ENCODE measurements at regions not wholly inside any gene's neighbourhood (a gene's known extent, or its start where the extent isn't known, plus 50 kb on each side); places are given as distances from the start of the nearest gene placed in this dataset.
A peak's percentile ranks its signal among the peaks of the same experiment; 100 is the strongest.
"Not testable (repeated sequence)": the region's sequence is repeated elsewhere in the genome, so short reads cannot be mapped to it uniquely, and the experiment has no call there.

DNA sequence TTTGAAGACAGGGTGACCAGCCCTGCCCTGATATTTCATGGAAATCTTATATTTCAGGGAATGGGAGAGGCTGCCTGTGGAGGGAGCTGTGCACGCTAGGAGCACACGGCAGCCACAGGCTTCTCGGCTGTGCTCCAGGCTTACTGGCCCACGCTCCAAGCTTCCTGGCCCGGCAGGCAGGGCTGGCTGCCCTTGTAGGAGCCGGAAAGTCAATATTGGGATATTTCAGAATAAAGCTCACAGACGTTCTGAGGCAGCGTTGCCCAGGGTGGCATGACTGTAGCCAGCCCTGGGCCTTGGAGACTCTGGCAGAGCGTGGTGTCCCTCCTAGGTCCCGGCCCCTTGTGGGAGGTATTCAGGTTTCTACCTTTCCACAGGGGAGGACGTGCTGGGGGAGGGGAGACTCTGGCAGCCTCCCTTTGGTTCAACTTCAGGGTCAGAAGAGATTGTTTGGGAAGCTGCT, 95.6 kb downstream of the NPIPB11 start:
- no peak for DNase-seq (ENCODE audit: low read depth)

DNA sequence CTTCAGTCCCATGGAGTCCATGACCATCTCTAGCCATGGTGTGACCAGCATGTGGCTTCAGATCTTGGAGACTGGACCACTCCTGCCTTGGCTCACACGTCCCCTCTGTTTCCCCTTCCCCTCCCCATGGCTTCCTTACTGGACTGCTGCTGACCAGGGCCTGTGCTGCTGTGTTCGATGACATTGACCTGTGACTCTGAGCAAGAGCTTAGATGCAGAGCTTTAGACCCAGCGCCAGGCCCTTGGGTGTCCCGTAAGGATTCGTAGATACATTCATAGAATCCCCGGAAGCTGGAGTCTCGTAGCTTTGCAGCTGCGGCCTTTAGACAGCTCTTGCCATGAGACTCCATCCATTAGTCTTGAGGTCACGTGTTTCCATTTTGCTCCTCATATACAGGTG, 96.3 kb downstream of the NPIPB11 start:
- DNase-seq (ENCODE audit: low read depth), result not testable (repeated sequence)

DNA sequence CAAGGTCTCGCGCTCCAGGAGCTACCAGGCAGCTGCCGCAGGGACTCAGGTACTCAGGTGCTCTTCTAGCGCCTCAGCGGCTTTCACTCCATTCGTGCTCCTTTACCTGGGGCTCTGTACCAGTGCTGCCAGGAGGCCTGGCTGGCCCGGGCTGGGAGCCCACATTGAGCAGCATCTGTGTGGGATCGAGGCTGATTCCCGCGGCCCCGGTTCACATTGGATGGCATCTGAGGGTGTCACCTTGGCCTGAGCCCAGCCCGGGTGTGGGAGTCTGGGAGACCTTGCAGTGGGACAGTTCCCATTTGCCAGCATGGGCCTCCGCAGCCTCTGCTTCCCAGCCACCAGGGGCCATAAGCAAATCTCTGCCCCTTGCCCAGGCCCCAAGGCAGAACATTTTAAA, 96.9 kb downstream of the NPIPB11 start:
- DNase-seq (ENCODE audit: low read depth), result not testable (repeated sequence)

DNA sequence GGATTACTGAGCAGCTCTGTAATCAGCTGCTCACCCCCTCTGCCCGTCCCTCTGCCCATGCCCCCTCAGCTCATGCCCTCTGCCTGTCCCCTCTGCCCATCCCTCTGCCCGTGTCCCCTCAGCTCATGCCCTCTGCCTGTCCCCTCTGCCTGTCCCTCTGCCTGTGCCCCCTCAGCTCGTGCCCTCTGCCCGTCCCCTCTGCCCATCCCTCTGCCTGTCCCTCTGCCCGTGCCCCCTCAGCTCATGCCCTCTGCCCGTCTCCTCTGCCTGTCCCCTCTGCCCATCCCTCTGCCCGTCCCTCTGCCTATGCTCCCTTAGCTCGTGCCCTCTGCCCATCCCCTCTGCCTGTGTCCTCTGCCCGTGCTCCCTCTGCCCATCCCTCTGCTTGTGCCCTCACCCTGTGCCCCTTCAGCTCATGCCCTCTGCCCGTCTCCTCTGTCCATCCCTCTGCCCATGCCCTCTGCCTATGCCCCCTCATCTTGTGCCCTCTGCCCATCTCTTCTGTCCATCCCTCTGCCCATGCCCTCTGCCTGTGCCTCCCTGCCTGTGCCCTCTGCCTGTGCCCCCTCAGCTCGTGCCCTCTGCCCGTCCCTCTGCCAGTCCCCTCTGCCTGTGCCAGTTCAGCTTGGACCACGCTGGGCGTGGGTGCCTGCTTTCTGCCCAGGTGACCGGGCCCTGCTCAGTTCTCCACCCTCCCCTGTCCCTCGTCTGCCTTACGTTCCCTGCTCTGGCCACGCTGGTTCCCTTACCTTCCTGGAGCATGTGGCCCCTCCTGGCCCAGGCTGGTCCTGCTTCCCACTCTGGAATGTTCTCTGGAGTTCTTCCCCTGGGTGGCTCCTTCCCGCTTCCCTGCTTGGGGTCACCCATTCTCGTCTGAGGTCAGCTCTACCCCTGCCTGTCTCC, 97.6 kb downstream of the NPIPB11 start:
- DNase-seq (ENCODE audit: low read depth), result no peak

DNA sequence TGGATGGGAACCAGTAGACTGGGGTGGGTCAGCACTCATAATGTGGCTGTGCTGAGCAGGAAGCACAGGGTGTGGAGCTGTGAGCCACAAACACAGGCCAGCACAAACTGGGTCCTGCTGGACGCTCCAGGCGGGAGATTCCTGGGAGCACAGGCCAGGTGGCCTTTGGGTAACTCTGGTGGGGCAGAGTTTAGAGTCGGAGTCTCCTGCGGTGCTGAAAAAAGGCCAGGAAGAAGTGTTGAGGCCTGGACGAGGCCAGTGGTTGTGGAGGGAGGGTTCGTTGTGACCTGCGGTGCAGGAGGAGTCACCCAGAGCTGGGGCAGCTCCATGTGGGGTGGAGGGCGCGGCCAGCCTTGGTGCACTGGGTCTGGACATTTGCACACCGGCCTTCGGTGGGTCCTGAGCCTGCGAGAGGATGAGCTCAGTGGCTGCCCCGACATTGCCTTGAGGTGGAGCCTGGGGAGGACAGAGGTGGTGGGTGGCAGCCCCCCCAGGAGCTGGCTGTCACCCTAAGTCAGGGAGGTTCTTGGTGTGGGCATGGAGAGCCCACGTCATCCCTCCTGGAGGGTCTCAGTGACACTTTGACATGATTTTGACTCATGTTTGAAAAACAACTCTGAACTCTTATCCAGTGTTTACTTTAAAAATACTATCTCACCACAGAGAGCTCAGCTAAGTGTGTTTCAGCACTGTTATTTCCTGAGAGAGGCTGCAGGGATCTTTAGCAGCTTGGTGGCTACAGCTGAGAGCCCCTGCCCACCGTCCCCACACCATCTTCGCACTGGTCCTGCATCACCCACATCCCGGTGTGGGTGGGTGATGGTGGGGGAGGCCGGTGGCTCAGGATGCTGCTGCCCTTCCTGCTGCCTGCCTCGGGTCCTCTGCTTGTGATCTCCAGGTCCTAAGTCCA, 98.7 kb downstream of the NPIPB11 start:
- peak; percentile 76 for DNase-seq (ENCODE audit: low read depth)

DNA sequence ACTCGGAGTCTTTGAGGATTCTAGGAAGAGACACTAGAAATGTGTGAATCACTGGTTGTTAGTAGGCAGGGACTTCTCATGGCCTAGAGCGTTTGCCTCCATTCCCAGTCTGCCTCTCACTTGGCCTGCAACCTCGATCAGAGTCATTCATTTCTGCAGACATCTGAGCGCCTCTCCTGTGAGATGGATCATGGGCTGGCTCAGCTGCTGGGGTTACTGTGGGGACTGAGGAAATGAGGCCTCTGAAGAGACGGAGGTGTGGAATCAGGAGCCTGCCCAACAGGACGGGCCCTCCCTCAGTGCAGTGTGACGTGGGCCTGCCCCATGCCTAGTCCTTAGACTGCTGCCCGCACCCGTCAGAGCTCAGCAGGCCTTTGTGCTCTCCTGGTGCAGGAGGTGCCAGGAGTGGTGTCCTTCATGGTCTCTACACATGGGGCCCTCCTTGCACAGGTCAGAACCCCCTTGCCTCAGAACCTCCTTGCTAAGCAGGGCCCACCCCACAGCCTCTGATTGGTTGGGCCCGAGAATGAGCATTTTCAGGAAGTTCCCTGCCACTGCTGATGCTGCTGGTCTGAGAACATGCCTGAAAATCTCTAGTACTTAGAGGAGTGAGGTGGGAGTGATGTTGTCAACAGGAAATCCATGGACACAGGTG, 99.4 kb downstream of the NPIPB11 start:
- DNase-seq (ENCODE audit: low read depth), result peak; percentile 50

DNA sequence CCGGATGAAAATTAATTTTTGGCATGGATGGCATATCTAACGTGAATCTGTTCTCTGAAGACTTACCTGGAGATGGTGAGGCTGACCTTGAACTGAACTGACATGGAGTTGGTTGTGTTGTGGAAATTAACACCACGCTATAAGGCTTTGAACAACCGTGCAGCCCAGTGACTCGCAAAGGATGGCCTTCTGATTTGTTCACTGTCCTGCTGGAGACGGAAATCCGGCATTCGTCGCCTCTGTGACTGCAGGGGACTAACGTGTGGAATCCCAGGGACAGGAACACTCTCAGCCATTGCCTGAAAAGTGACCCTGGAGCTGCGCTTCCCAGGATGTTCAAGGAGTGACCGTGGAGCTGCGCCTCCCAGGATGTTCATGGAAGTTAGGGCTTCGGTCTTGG, 100.3 kb downstream of the NPIPB11 start:
- no peak for DNase-seq (ENCODE audit: low read depth)

DNA sequence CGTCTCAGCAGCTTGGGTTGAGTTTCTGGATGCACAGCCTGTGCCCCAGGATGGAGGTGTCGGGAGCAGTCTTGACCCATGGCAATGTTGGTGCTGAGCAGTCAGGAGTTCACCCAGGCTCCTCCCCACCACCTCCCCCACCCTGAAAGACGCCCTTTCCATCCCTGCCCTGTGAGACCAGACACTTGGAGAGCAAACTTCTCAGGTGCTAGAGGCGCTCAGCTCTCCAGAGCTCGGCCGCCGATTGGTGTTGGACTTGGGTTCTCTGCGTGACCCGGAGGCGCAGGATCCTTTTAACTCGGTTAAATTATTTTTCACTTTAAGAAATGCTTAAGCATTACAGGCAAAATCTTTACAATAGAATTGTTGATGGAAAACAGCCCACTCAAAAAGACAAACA, 101.5 kb downstream of the NPIPB11 start:
- not testable (repeated sequence) for DNase-seq (ENCODE audit: low read depth)

DNA sequence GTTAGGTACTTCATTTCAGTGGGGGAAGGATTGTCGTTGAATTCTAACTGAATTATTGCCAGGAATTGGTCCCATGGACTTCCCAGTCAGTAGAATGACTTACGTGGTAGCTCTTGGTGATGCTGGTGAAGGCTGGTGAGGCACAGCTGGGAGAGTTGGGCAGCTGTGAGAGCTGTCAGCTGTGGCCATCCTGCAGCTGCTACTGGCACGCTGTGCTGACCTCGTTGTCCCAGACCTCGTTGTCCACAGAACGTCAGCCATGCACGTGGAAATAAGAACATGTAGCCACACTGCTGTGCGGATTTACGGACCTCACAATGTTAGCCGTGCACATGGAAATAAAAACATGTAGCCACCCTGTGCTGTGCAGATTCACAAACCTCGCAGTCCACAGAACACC, 102.3 kb downstream of the NPIPB11 start:
- no peak for DNase-seq (ENCODE audit: low read depth)

DNA sequence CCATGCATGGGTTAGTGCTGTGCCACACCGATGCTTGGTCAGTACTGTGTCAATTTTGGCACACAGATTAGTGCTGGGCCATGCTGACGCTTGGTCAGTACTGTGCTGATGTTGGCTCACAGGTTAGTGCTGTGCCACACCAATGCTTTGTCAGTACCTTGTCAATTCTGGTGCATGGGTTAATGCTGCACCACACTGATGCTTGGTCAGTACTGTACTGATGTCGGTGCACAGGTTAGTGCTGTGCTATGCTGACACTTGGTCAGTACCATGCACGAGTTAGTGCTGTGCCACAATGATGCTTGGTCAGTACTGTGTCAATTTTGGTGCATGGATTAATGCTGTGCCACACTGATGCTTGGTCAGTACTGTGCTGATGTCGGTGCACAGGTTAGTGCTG, 103.0 kb downstream of the NPIPB11 start:
- DNase-seq (ENCODE audit: low read depth), result no peak

DNA sequence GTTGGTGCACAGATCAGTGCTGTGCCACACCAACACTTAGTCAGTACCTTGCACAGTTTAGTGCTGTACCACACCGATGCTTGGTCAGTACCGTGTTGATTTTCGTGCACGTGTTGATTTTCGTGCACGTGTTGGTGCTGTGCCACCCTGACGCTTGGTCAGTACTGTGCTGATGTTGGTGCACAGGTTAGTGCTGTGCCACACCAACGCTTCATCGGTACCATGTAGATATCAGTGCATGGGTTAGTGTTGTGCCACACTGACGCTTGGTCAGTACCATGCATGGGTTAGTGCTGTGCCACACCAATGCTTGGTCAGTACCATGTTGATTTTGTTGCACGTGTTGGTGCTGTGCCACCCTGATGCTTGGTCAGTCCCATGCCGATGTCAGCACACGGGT, 103.5 kb downstream of the NPIPB11 start:
- DNase-seq (ENCODE audit: low read depth), result no peak

DNA sequence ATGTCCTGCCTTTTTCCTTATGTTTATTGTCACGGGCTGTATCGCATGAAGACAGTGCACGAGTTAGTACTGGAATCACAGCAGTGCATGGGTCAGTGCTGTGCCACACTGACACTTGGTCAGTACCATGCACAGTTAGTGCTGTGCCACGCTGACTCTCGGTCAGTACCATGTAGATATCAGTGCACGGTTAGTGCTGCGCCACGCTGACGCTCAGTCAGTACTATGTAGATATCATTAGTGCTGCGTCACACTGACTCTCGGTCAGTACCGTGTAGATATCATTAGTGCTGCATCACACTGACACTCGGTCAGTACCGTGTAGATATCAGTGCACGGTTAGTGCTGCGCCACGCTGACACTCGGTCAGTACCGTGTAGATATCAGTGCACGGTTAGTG, 104.1 kb downstream of the NPIPB11 start:
- not testable (repeated sequence) for DNase-seq (ENCODE audit: low read depth)

DNA sequence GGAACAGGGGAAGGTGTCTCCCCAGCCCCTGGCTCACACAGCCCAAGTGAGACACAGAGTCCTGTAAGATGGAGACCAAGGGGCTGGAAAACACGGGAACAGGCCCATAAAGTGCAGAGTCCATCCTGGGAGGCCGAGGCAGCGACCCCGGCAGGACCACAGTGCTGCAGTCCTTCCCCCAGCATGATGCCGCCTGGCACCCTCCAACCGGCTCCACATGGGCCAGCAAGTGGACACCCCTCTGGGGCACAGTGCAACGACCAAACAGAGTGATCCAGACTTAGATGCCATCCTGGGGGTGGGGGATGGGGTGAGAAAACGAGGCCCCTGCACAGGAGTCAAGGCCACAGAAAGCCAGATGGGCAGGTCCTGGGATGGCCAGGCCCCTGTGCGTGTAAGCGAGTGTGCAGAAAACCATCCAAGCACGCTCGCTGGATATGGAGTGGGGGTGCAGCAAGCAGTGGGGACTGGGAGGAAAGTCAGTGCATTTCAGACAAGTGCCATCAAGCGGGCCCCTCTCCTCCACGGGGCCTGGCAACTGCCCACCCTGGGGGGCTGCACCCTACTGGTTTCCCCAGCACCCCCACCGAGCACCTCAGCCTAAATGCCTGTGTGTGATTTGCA, 104.7 kb downstream of the NPIPB11 start:
- DNase-seq (ENCODE audit: low read depth), result not testable (repeated sequence)

DNA sequence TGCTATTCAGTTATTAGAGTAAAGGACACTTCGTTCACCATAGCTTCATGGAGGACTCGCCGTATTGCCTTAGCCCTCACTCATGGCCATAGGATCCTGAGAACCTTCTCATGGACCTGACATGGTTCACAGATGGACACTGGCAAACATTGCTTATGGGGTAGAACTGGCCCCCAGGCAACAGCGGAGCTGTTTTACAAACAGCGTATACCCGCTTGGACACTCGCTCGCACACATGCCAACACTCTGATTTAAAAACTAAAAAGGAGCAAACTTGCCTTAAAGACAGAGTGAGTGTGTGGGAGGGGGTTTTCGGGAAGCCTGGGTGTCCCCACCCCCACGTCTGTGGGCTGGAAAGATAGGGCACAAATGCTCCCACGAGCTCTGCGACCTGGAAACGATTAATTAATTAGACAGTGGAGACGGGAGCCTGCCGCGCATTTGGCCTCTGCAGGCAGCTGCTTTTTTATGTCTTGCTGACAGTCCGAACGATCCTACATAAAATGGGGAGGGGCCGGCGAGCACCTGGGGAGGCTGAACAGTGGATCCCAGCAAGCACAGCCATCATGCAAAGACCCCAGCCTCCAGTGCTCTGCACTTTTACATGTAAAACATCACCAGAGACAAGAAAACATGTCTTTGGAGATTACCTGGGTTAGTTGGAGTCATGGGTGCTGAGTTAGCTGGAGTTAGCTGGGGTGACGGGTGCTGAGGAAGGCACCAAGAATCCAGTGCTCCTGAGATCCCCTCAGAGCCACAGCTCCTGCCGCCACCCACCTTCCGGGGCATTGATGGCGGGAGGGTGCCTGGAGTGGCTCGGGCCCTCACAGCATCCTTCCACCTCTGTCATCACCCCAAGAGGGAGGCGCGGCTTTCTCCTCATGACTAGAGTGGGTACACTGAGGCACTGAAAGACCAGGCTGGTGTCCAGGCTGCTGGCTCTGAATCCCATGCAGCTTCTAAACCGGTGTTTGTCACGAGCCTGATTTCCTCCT, 105.7 kb downstream of the NPIPB11 start:
- DNase-seq (ENCODE audit: low read depth), result not testable (repeated sequence)

DNA sequence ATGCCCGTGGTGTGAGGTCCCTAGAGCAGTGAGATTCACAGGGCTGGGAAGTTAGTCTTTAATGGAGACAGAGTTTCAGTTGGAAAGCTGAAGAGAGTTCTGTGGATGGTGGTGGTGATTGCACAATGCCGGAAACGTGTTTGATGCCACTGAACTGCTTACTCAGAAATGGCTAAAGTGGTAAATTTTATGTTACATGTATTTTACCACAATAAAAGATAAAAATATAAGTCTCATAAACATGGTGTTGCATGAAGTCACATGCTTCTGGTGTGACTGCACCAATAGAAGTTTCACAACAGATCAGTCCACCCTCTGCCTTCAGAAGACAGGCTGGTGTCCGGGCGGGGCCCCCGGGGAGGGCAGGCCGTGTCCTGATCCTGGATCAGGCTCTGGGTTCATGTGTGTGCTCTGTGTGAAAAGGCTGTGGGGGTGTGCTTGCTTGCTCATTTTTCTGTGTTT, 106.5 kb downstream of the NPIPB11 start:
- not testable (repeated sequence) for DNase-seq (ENCODE audit: low read depth)

DNA sequence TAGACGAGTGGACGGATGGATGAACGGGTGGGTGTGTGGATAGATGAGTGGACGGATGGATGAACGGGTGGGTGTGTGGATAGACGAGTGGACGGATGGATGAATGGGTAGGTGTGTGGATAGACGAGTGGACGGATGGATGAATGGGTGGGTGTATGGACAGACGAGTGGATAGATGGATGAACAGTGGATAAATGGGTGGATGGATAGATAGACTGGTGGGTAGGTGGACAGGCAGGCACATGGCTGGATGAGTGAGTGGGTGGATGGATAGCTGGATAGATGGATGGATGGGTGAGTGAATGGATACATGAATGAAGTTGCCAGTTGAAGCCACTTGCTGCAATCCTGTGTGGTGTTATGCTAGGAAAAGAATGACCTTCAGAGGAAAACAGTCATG, 107.5 kb downstream of the NPIPB11 start:
- not testable (repeated sequence) for DNase-seq (ENCODE audit: low read depth)

DNA sequence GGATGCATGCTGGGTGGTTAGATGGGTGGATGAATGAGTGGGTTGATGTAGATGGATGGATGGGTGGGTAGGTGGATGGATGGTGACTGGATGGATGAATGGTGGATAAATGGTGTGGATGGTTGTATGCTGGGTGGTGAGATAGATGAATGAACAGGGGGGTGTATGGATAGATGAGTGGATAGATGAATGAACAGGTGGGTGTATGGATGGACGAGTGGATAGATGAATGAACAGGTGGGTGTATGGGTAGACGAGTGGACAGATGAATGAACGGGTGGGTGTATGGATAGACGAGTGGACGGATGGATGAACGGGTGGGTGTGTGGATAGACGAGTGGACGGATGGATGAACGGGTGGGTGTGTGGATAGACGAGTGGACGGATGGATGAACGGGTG, 108.2 kb downstream of the NPIPB11 start:
- DNase-seq (ENCODE audit: low read depth), result not testable (repeated sequence)

DNA sequence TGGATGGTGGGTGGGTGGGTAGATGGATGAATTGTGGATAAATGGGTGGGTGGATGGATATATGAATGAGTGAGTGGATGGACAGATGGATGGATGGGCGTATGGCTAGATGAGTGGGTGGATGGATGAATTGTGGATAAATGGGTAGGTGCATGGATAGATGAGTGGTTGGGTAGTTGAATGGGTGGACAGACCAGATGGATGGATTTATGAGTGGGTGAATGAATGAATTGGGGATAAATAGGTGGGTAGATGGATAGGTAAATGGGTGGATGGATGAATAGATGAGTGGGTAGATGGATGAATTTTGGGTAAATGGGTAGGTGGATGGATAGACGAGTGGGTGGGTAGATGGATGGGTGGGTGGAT, 108.7 kb downstream of the NPIPB11 start:
- not testable (repeated sequence) for DNase-seq (ENCODE audit: low read depth)

DNA sequence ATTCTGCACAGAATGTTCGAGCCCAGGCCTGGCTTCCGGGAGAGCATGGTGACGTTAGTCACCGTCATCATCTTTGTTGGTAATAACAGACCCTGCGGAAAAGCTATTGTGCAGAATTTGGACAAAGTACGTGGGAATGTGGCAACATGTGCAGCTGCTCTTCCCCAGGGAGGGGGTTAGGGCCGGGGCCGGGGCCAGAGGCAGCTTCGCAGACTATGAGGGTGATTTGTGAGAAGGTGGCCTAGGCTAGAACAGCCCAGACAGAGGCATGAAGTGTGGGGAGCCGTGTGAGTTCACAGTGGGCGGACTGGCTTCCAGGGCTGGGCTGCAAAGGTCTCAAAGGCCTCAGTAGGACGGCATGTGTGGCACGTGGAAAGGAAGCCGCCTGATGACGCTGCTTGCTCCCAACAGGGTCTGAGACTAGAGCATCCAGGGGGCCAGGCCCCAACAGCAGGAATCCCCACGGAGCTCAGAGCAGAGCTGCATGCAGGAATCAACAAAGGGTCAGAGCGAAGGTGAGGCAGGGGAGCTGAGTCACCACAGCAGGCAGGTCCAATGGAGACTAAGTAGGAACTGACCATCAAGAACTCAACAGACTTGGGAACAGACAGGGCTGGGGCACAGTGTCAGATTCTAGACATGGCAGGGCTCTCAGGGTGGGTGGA, 109.2 kb downstream of the NPIPB11 start:
- DNase-seq (ENCODE audit: low read depth), result not testable (repeated sequence)

DNA sequence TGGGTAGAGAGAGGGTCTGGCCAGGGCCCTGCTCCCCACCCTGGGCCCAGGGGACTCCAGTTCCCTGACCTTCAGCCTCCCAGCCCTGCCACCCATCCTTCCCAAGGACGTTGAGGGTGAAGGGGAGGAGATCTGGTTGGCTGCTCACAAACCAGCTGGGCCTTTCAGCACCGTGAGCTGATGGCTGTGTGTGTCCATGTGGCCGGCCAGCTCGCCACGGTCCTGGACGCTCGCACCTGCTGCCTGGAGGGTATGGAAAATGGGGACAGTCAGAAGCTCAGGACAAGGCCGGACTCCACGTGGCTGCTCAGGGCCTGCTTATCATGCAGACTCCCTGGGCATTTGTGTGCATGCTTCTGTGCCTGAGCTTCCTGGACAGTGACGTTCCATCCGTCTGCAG, 110.3 kb downstream of the NPIPB11 start:
- not testable (repeated sequence) for DNase-seq (ENCODE audit: low read depth)

Data from Daoy (cell line).